ENCODE measurements at regions not wholly inside any gene's neighbourhood (a gene's known extent, or its start where the extent isn't known, plus 50 kb on each side); places are given as distances from the start of the nearest gene placed in this dataset.

GRCh38 chr17:33803199-33803685 is 451.8 kb upstream of the CCL2 start:
- Histone ChIP-seq H3K4me1 (no peaks in the 10 kb centered on the region), H3K4me3 (no peak overlapping the region), H3K9me3 (no peaks in the 10 kb centered on the region), H3K27ac (no peak overlapping the region), H3K36me3 (no peaks in the 10 kb centered on the region), H3K27me3 (no peaks in the 10 kb centered on the region)
- DNase-seq (ENCODE audit: low spot score): no peak
- TF ChIP-seq CTCF (IDR thresholded peaks at IDR 0.05): no peak

- no peak for TF ChIP-seq CTCF (IDR thresholded peaks at IDR 0.05)
- Histone ChIP-seq H3K27me3 (no peaks in the 10 kb centered on the region), H3K4me3 (no peak overlapping the region), H3K9me3 (no peaks in the 10 kb centered on the region), H3K27ac (no peak overlapping the region), H3K4me1 (no peaks in the 10 kb centered on the region), H3K36me3 (no peaks in the 10 kb centered on the region)
- DNase-seq (ENCODE audit: low spot score): no peak
These were observed 451.4 kb upstream of the CCL2 start for GRCh38 chr17:33803686-33804085.

- no peak for DNase-seq (ENCODE audit: low spot score)
- H3K9me3 ChIP-seq: no peaks in the 10 kb centered on the region
- H3K4me3 ChIP-seq: no peak overlapping the region
- no peak for TF ChIP-seq CTCF (IDR thresholded peaks at IDR 0.05)
- H3K27me3 ChIP-seq: no peaks in the 10 kb centered on the region
- H3K4me1 ChIP-seq: no peaks in the 10 kb centered on the region
- H3K36me3 ChIP-seq: no peaks in the 10 kb centered on the region
- H3K27ac ChIP-seq: no peak overlapping the region
These were observed 450.7 kb upstream of the CCL2 start for GRCh38 chr17:33804401-33804800.

GRCh38 chr17:33806631-33807030 is 448.5 kb upstream of the CCL2 start:
- Histone ChIP-seq H3K36me3 (no peaks in the 10 kb centered on the region), H3K27me3 (no peaks in the 10 kb centered on the region), H3K4me3 (no peak overlapping the region), H3K9me3 (no peaks in the 10 kb centered on the region), H3K27ac (no peak overlapping the region), H3K4me1 (no peaks in the 10 kb centered on the region)
- DNase-seq (ENCODE audit: low spot score): no peak
- TF ChIP-seq CTCF (IDR thresholded peaks at IDR 0.05): no peak

GRCh38 chr17:33809748-33810147 is 445.3 kb upstream of the CCL2 start:
- Histone ChIP-seq H3K4me3 (no peak overlapping the region), H3K4me1 (no peaks in the 10 kb centered on the region), H3K36me3 (no peaks in the 10 kb centered on the region), H3K9me3 (no peaks in the 10 kb centered on the region), H3K27ac (no peak overlapping the region), H3K27me3 (no peaks in the 10 kb centered on the region)
- DNase-seq (ENCODE audit: low spot score): no peak
- TF ChIP-seq CTCF (IDR thresholded peaks at IDR 0.05): no peak

- H3K9me3 ChIP-seq: no peaks in the 10 kb centered on the region
- H3K27me3 ChIP-seq: no peaks in the 10 kb centered on the region
- TF ChIP-seq CTCF (IDR thresholded peaks at IDR 0.05): no peak
- H3K36me3 ChIP-seq: no peaks in the 10 kb centered on the region
- H3K4me3 ChIP-seq: no peak overlapping the region
- H3K4me1 ChIP-seq: no peaks in the 10 kb centered on the region
- H3K27ac ChIP-seq: no peak overlapping the region
- no peak for DNase-seq (ENCODE audit: low spot score)
These were observed 443.9 kb upstream of the CCL2 start for GRCh38 chr17:33811004-33811760.
